HepG2 (cell line): ENCODE measurements at regions not wholly inside any gene's neighbourhood (a gene's known extent, or its start where the extent isn't known, plus 50 kb on each side); places are given as distances from the start of the nearest gene placed in this dataset.

Source experiments
- ARNT ChIP-seq: fragments of 450-650 bp; IDR thresholded peaks from 2 replicates; pipeline ENCODE4 v1.6.1; 2017
- ETS1 ChIP-seq: sonication (generic); formaldehyde crosslinking; IDR thresholded peaks from 2 replicates; pipeline ENCODE4 v1.4.0; 2020; ENCODE audit warnings: missing genetic modification reagents
- FOXM1 ChIP-seq: sonication (generic); formaldehyde crosslinking; IDR thresholded peaks from 2 replicates; pipeline ENCODE4 v1.5.0; 2020; ENCODE audit warnings: missing genetic modification reagents
- JUNB ChIP-seq: sonication (generic); formaldehyde crosslinking; IDR thresholded peaks from 2 replicates; pipeline ENCODE4 v1.8.0; 2022; ENCODE audit warnings: missing genetic modification reagents, mild to moderate bottlenecking, borderline replicate concordance
- SNRNP70 ChIP-seq: fragments of 200-400 bp; formaldehyde crosslinking; IDR thresholded peaks from 2 replicates; pipeline ENCODE4 v1.6.1; 2017; ENCODE audit warnings: mild to moderate bottlenecking, low read depth, low read length, moderate library complexity
- ZBTB2 ChIP-seq: sonication (generic); formaldehyde crosslinking; IDR thresholded peaks from 2 replicates; pipeline ENCODE4 v1.8.0; 2022; ENCODE audit warnings: low read depth, missing genetic modification reagents
- ZNF883 ChIP-seq: sonication (generic); formaldehyde crosslinking; IDR thresholded peaks from 2 replicates; pipeline ENCODE4 v1.5.1; 2020; ENCODE audit warnings: mild to moderate bottlenecking, missing genetic modification reagents; ENCODE audit errors: not compliant biosample characterization
- TF ChIP-seq, protein P1 (sequence below): sonication (generic); formaldehyde crosslinking; IDR thresholded peaks from 2 replicates; pipeline ENCODE4 v1.5.0; 2020; ENCODE audit warnings: mild to moderate bottlenecking, missing genetic modification reagents, moderate library complexity

DNA sequence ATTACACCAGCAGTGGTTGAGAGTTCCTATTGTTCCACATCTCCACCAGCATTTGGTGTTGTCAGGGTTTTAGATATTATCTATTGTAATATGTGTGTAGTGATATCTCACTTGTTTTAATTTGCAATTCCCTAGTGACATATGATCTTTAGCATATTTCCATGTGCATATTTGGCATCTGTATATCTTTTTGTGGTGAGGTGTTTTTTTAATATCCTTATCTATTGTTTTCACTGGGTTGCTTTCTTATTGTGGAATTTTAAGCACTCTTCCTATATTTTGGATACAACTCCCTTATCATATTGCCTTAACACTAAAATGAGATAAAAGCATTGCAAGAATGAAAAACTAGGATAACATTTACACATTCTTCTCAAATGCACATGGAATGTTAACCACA is 453.9 kb upstream of the FSIP2 start:
- TF ChIP-seq FOXM1 (no peak), ARNT (no peak), ZBTB2 (CRISPR knock-in tag) (no peak), ZNF883 (CRISPR knock-in tag) (no peak), JUNB (CRISPR knock-in tag) (no peak), SNRNP70 (no peak), ETS1 (CRISPR knock-in tag) (no peak)
- TF ChIP-seq, protein P1, sequence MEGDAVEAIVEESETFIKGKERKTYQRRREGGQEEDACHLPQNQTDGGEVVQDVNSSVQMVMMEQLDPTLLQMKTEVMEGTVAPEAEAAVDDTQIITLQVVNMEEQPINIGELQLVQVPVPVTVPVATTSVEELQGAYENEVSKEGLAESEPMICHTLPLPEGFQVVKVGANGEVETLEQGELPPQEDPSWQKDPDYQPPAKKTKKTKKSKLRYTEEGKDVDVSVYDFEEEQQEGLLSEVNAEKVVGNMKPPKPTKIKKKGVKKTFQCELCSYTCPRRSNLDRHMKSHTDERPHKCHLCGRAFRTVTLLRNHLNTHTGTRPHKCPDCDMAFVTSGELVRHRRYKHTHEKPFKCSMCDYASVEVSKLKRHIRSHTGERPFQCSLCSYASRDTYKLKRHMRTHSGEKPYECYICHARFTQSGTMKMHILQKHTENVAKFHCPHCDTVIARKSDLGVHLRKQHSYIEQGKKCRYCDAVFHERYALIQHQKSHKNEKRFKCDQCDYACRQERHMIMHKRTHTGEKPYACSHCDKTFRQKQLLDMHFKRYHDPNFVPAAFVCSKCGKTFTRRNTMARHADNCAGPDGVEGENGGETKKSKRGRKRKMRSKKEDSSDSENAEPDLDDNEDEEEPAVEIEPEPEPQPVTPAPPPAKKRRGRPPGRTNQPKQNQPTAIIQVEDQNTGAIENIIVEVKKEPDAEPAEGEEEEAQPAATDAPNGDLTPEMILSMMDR: no peak
